ENCODE measurements at regions not wholly inside any gene's neighbourhood (a gene's known extent, or its start where the extent isn't known, plus 50 kb on each side); places are given as distances from the start of the nearest gene placed in this dataset.

DNA sequence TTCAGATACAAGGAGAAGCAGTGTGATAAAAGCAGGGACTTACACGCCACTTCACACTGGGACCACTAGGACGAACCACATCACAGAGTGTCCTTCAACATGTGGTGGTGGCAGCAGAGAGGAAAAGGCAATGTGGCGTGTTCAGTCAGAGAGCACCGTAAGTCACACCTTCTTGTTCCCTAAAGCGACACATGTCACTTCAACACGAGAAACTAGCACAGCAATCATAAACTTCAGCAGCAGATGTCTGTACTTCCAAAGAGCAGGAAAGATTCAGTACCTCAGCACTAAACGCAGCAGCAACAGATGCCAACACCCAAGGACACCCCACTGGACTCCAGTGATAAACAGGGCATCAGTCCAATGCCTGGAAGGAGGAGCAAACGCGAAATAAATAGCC is 96.7 kb downstream of the AREG start:
- Histone ChIP-seq H3K27ac (no peak overlapping the region), H3K27me3 (ENCODE audit: insufficient read depth, low read depth, severe bottlenecking) (no peaks in the 10 kb centered on the region), H3K4me3 (ENCODE audit: low read depth, low read length) (no peak overlapping the region), H3K9me3 (ENCODE audit: severe bottlenecking) (no peaks in the 10 kb centered on the region), H3K36me3 (no peaks in the 10 kb centered on the region)
- TF ChIP-seq, protein P1, sequence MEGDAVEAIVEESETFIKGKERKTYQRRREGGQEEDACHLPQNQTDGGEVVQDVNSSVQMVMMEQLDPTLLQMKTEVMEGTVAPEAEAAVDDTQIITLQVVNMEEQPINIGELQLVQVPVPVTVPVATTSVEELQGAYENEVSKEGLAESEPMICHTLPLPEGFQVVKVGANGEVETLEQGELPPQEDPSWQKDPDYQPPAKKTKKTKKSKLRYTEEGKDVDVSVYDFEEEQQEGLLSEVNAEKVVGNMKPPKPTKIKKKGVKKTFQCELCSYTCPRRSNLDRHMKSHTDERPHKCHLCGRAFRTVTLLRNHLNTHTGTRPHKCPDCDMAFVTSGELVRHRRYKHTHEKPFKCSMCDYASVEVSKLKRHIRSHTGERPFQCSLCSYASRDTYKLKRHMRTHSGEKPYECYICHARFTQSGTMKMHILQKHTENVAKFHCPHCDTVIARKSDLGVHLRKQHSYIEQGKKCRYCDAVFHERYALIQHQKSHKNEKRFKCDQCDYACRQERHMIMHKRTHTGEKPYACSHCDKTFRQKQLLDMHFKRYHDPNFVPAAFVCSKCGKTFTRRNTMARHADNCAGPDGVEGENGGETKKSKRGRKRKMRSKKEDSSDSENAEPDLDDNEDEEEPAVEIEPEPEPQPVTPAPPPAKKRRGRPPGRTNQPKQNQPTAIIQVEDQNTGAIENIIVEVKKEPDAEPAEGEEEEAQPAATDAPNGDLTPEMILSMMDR (IDR thresholded peaks at IDR 0.05; ENCODE audit: low read depth, low read length) = no peak
- DNase-seq = no peak

DNA sequence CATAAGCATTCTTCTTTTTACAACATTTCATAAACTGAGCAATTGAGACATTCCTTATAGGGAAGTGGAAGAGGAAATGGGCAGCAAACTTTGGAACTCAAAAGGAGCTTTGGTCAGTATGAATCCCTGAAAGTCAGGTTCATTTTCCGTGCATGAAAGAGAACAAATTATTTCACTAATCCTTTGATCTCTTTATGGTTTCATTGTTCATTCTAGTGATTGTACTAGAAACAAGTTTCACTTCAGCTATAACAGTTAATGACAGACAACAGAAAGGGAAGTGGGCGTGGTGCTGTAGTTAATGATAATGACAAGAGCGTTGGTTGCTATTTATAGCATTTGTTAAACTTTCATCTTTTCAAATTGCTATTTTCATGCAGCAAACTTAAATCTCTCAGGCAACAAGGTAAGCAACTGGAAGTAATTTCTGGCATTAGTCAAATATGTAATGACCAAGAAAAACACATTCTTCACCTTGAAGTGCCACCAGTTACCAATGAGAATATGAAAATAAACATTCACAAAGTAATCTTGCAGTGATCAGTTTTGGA is 98.4 kb downstream of the AREG start:
- Histone ChIP-seq H3K27ac (no peak overlapping the region), H3K27me3 (ENCODE audit: insufficient read depth, low read depth, severe bottlenecking) (no peaks in the 10 kb centered on the region), H3K36me3 (no peaks in the 10 kb centered on the region), H3K9me3 (ENCODE audit: severe bottlenecking) (no peaks in the 10 kb centered on the region), H3K4me3 (ENCODE audit: low read depth, low read length) (no peak overlapping the region)
- no peak for DNase-seq
- TF ChIP-seq, protein P1 (IDR thresholded peaks at IDR 0.05; ENCODE audit: low read depth, low read length) = no peak

DNA sequence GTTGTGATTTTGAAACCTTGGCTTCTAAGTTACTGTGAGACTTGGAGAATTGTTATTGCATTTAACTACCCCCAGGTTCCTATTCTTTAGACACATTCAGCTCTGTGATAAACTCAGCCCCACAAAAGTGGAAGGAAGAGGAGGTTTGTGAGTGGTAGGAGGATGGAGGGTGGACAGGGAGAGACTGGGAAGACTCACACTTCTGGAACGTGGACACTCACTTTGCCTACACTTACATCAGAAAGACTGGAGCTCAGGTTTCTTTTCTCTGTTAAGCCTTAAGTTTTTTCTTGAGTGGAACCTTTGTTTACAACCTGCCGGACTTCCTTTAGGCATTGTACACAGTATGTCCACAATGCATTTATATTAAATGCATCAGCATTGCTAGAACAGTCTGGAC is 99.0 kb downstream of the AREG start:
- Histone ChIP-seq H3K4me3 (ENCODE audit: low read depth, low read length) (no peak overlapping the region), H3K27me3 (ENCODE audit: insufficient read depth, low read depth, severe bottlenecking) (no peaks in the 10 kb centered on the region), H3K36me3 (no peaks in the 10 kb centered on the region), H3K27ac (no peak overlapping the region), H3K9me3 (ENCODE audit: severe bottlenecking) (no peaks in the 10 kb centered on the region)
- TF ChIP-seq, protein P1 (IDR thresholded peaks at IDR 0.05; ENCODE audit: low read depth, low read length) = no peak
- no peak for DNase-seq

DNA sequence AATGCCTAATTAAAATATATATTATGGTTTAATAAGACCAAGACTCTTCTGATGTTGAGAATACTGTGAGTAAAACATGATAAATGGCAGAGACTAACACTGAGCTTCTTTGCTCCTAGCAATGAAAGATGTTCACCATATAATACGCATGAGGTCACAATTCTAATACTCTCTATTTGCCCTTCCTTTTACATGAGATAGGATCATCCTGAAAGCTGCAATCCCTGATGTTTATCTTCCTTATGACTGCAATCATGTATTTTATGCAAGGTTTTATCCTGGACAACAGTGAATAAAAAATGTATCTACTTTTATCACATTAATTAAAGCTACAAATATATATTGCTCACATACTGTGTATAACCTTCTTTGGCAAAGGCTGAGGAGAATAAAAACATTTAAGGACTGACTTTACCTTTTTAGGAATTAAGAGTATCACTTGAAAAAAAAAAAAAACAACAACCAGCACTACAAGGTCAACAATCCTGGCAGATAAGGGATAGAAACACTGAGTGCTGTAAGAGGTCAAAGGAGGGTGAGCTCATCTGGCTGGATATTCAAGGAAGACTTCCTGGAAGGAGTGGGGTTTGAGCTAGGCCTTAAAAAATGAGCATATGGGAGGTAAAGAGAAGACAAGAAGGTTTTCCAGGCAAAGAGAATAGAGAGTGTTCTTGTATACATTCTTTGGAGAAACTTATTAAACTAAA is 99.9 kb downstream of the AREG start:
- Histone ChIP-seq H3K27me3 (ENCODE audit: insufficient read depth, low read depth, severe bottlenecking) (no peaks in the 10 kb centered on the region), H3K36me3 (no peaks in the 10 kb centered on the region), H3K27ac (no peak overlapping the region), H3K4me3 (ENCODE audit: low read depth, low read length) (no peak overlapping the region), H3K9me3 (ENCODE audit: severe bottlenecking) (no peaks in the 10 kb centered on the region)
- no peak for DNase-seq
- TF ChIP-seq, protein P1 (IDR thresholded peaks at IDR 0.05; ENCODE audit: low read depth, low read length) = no peak

DNA sequence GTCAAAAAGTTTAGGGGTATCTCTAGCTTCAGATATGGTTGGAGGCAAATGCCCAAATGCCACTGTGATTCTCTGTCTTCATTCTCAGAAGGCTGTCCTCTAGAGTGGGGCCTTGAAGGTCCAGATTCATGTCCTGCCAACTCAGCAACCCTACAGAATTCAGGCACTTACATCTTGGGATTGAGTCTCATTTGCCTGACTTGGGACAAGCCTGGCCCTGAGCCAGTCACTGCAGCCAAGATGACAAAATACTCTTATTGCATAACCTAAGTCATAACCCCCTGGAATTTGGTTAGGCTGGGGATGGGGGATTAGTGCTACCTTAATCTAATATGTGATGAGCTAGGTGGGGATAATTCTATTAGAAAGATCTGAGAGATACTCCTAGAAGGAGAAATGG is 100.5 kb downstream of the AREG start:
- Histone ChIP-seq H3K27me3 (ENCODE audit: insufficient read depth, low read depth, severe bottlenecking) (no peaks in the 10 kb centered on the region), H3K9me3 (ENCODE audit: severe bottlenecking) (no peaks in the 10 kb centered on the region), H3K27ac (no peak overlapping the region), H3K36me3 (no peaks in the 10 kb centered on the region), H3K4me3 (ENCODE audit: low read depth, low read length) (no peak overlapping the region)
- TF ChIP-seq, protein P1 (IDR thresholded peaks at IDR 0.05; ENCODE audit: low read depth, low read length) = no peak
- DNase-seq = no peak

DNA sequence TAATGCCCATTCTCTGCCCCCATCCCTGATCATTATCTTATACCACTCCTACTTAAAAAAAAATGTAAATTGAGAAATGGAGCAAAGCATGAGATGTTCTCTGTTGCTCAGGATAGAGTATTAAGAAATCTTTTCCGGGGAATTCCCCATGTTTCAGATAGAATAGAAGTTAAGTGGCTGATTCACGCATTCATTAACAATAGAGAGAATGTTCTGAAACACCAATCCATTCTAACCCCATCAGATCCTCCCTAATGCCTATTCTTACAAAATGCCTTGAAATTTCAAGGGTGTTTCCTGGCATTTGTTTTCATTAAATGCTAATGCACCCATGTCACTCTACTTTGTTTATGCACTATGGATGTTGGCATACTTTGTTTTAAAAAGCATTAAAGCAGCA is 101.1 kb downstream of the AREG start:
- Histone ChIP-seq H3K9me3 (ENCODE audit: severe bottlenecking) (no peaks in the 10 kb centered on the region), H3K36me3 (no peaks in the 10 kb centered on the region), H3K4me3 (ENCODE audit: low read depth, low read length) (no peak overlapping the region), H3K27me3 (ENCODE audit: insufficient read depth, low read depth, severe bottlenecking) (no peaks in the 10 kb centered on the region), H3K27ac (no peak overlapping the region)
- no peak for DNase-seq
- TF ChIP-seq, protein P1 (IDR thresholded peaks at IDR 0.05; ENCODE audit: low read depth, low read length) = no peak
